HG02798 (cell line): ENCODE measurements at regions not wholly inside any gene's neighbourhood (a gene's known extent, or its start where the extent isn't known, plus 50 kb on each side); places are given as distances from the start of the nearest gene placed in this dataset.

Experiments
- ATAC-seq: cut with Tn5 transposase; IDR thresholded peaks from one replicate; pipeline ENCODE4 v1.9.1; 2021; ENCODE audit warnings: mild to moderate bottlenecking; ENCODE audit not compliant: unreplicated experiment, poor library complexity

- no peak for ATAC-seq
Measured at GRCh38 chr5:23257656-23258055, 249.8 kb upstream of the PRDM9 start.

DNA sequence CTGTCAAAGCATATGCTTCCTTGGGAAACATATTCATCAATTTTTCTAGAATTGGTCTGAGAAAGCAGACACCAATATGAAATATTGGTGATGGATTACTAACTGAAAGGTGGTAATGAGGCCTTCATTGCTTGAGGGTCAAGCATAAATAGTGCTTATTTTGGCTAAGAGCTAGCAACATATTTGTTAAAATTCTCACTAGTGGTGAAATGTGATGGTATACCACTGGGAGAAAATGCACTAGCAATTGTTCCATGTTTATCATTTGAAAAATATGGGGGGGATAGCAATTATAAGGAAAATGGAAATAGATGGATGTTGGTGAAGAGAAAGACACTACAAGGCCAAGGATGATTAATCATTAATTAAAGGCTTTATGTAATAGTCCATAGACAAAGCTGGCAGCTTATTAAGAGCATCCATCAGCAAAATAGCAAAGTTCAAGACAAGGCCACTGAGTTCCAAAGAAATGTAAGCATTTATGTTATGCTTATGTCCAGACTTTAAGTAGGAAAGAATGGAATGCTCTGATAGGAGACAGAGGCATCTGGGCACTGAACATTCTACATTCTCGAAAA is 253.7 kb upstream of the PRDM9 start:
- no peak for ATAC-seq

DNA sequence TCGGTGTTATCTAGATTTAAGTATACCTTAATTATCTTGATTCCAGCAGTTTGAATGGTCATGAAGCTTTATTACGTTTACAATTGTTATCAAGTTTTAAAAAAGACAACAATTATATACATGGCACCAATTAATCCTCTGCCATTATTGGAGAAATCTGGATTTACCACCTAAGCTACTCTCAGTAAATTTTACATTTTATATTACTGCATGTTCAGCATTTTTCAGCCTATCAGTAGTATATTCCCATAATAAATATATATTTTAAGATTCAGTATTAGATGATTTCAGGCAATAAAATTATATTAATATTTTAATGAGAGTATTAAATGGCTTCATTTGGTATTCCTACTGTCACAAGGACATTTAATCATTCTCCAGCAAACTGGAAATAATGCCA is 264.5 kb upstream of the PRDM9 start:
- ATAC-seq, result no peak

GRCh38 chr5:23235246-23235645 is 272.2 kb upstream of the PRDM9 start:
- ATAC-seq, result no peak

DNA sequence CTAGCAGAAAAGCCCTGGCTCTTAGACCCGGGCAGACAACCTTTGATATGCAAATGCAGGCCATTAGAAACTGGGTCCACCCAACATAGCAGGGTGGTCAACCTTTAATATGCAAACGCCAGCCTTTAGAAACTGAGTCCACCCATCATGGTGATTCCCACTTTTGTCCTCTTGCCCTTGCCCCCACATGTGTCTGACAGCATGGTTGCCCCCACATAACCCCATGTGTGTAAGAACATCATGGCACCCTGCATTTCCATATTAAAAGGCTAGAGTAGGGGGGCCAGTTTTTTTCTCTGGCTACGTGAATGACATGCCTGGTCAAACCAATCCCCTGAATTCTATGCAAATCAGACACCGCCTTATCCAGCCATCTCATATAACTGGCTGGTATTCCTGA is 273.2 kb upstream of the PRDM9 start:
- ATAC-seq, result no peak

DNA sequence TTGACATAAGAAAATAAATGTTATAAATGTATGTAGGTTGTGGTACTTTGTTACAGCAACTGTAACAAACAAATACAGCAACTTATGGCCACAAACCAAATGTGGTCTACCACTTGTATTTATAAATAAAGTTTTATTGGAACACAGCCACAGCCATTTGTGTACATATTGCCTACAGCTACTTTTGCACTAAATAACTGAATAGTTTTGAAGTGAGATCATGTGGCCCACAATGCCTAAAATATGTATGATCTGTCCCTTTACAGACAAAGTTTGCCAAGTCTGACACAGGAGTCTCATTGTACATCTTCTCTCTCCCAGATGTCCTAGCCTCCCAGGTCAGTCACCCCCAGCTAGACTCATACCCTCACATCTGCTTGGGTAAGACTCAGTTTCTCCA is 283.6 kb upstream of the PRDM9 start:
- ATAC-seq, result no peak

DNA sequence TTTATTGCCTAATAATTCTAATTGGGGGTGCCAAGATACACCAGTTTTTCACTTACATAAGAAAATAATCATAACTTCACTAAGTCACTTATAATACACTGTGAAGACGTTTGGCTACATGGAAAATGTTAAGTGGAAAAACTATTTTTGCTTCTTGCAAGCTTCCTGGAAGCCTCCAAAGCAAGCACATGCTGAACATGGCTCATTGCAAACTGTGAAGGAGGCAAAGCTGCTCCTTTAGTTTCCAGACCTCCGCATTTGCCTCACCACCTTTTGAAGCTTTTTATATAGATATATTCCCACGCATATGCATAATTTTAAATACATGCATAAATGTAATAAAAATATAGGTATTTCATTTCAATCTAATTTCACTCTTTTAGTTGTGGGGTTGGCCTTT is 285.6 kb upstream of the PRDM9 start:
- ATAC-seq, result no peak

DNA sequence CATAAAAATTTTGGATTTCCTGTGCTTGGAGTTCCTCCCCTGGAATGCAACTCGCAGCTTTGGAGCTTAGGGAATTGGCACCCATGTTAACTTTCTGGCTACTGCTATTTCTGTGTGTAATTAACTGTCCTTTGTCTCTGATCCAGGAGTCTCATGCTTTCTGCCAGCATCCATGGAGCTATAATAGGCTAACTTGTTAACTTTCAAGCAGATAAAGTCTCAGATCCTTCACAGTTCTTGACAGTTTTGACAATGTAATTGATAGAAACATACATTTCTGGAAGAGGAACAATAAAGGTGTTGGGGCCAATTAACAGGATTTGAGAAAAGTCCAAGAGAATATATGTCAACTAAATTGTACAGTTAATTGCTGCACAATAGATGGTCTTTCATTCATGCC is 290.2 kb upstream of the PRDM9 start:
- no peak for ATAC-seq

GRCh38 chr5:23216345-23216744 is 291.1 kb upstream of the PRDM9 start:
- ATAC-seq, result no peak

GRCh38 chr5:23208959-23209431 is 298.4 kb upstream of the PRDM9 start:
- peak; percentile 83 for ATAC-seq

DNA sequence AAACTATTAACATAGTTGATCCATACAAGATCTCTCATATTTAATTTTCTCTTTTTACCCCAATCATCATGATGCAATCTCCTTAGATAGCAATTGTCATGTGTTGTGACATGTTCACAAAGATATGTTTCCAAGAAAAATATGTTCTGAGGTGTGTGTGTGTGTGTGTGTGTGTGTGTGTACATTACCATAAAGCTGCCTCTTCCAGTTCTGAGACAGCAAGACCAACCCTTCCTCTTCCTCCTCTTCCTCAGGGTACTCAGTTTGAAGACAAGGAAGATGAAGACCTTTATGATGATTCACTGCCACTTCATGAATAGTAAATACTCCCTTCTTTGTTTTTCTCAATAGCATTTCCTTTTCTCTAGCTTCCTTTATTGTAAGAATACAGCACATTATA is 303.3 kb upstream of the PRDM9 start:
- ATAC-seq, result no peak

GRCh38 chr5:23169660-23170416 is 316.7 kb upstream of the CDH12 start:
- ATAC-seq, result no peak

DNA sequence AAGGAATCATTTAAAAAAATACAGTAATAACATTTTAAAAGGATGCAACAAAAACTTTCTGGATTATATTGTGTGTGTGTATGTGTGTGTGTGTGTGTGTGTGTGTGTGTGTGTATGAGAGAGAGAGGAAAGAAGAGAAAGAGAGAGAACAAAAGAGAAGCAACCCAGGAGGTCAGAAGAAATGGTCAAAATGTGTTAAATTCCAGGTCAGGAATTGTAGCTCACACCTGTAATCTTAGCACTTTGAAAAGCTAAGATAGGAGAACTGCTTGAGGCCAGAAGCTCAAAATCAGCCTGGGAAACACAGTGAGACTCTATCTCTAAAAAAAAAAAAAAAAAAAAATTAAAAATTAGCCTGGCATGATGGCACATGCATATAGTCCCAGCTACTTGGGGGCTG is 311.8 kb upstream of the CDH12 start:
- no peak for ATAC-seq

DNA sequence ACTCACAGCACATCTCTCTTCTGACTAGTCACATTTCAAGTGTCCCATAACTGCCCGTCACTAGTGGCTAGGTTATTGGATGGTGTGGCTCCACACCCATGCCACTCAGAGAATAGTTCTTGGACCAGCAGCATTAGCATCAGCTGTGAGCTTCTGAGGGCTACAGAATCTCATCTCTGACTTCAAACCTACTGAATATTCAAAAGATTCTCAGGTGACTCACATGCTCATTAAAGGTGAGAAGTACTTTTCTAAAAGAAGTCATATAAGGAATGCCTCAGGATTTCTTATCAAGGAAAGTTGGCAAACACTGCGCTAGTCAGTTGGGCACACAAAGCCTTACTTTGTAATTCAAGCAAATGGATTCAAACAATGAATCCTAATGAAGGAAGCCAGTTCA is 305.0 kb upstream of the CDH12 start:
- ATAC-seq, result no peak

GRCh38 chr5:23157716-23158115 is 304.6 kb upstream of the CDH12 start:
- ATAC-seq, result no peak

DNA sequence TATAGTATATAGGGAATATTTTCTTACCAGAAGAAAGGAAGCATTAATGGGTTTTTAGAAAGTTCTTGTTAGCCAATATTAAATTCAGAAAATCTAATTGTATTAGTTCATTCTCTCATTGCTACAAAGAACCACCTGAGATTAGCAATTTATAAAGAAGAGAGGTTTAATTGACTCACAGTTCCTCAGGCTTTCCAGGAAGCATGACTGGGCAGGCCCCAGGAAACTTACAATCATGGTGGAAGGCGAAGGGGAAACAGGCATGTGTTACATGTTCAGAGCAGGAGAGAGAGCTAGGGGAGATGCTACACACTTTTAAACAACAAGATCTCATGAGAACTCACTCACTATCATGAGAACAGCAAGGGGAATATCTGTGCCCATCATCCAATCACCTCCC is 304.0 kb upstream of the CDH12 start:
- ATAC-seq, result no peak

DNA sequence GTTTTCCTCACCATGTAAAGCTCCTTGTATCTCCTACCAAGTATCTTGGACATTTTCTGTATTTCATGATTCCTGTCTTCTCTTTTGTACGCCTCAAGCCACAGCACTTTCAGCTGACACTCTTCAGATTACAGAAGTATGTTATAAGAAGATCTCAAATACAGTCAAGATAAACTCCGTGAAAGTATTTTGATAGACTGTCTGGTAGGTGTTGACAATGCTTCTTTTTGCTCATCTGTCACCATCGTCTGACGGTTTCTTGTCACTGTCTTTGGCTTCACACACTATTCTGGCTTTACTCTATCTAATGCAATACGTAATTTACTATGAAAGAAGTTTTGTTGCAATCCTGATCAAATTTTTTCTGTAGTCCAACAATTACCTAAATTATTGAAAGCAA is 294.5 kb upstream of the CDH12 start:
- ATAC-seq, result no peak

- ATAC-seq, result no peak
Measured at GRCh38 chr5:23146183-23146582, 293.0 kb upstream of the CDH12 start.

GRCh38 chr5:23139338-23140171 is 286.4 kb upstream of the CDH12 start:
- peak; percentile 45 for ATAC-seq

GRCh38 chr5:23136958-23137357 is 283.8 kb upstream of the CDH12 start:
- no peak for ATAC-seq

- ATAC-seq, result no peak
Measured at GRCh38 chr5:23132231-23132630, 279.1 kb upstream of the CDH12 start.
